Panc1 (cell line): ENCODE measurements at regions not wholly inside any gene's neighbourhood (a gene's known extent, or its start where the extent isn't known, plus 50 kb on each side); places are given as distances from the start of the nearest gene placed in this dataset.

Experiments used
- ATAC-seq: fragments of 200-7000 bp; cut with Tn5 transposase; 2 replicates; pipeline ENCODE4 v1.9.1; 2020; ENCODE audit warnings: mild to moderate bottlenecking, moderate library complexity
- BruUV-seq: library from RNA; stranded (reverse); fragments of 400-500 nt; replicated peaks from 2 replicates; lab custom pipeline; 2021; lab: Mats Ljungman, UMichigan
- CTCF ChIA-PET: fragments of 300-600 bp; sonication (Branson Sonifier 250); formaldehyde crosslinking; loops from one replicate; lab custom pipeline; 2022; ENCODE audit warnings: antibody characterized with exemption; lab: Charles Lee
- POLR2A ChIA-PET: fragments of 300-600 bp; sonication (Branson Sonifier 250); formaldehyde crosslinking; loops from one replicate; lab custom pipeline; 2022; ENCODE audit warnings: antibody characterized with exemption; lab: Charles Lee
- DNase-seq: peaks from one replicate; pipeline ENCODE4 v3.0.0-alpha.2; 2010; ENCODE audit warnings: low read depth, low spot score
- H3K27ac ChIP-seq: 2 replicates; pipeline ENCODE4 v1.5.1; 2011; ENCODE audit warnings: mild to moderate bottlenecking, low read length, inconsistent platforms
- H3K27me3 ChIP-seq: fragments of 200-500 bp; sonication (Bioruptor generic); 2 replicates; pipeline ENCODE4 v1.6.0; 2014; ENCODE audit warnings: low read length, inconsistent platforms; ENCODE audit not compliant: control insufficient read depth, insufficient read depth
- H3K36me3 ChIP-seq: fragments of 200-500 bp; sonication (Bioruptor generic); 2 replicates; pipeline ENCODE4 v1.5.1; 2014; ENCODE audit warnings: inconsistent platforms, mild to moderate bottlenecking, low read length, moderate library complexity; ENCODE audit not compliant: control insufficient read depth, insufficient read depth
- H3K4me1 ChIP-seq: 2 replicates; pipeline ENCODE4 v1.5.1; 2011; ENCODE audit warnings: inconsistent platforms, mild to moderate bottlenecking, low read length, moderate library complexity; ENCODE audit not compliant: control insufficient read depth, insufficient read depth
- H3K4me3 ChIP-seq, 2 experiments: 2 replicates each; pipeline ENCODE4 v1.5.1; 2011 to 2012; ENCODE audit warnings: low read depth in 2 of 2, low read length in 2 of 2, mild to moderate bottlenecking in 2 of 2, inconsistent platforms in 1 of 2, moderate library complexity in 1 of 2
- H3K9me3 ChIP-seq: fragments of 200-500 bp; sonication (Bioruptor generic); 2 replicates; pipeline ENCODE4 v1.5.1; 2014; ENCODE audit warnings: low read depth, mild to moderate bottlenecking, inconsistent platforms, low read length, moderate library complexity; ENCODE audit not compliant: control insufficient read depth, insufficient read depth
- POLR2AphosphoS5 ChIP-seq: IDR thresholded peaks from 2 replicates; pipeline ENCODE4 v1.6.1; 2012; ENCODE audit warnings: mild to moderate bottlenecking, low read depth, low read length, moderate library complexity
- SIN3A ChIP-seq: IDR thresholded peaks from 2 replicates; pipeline ENCODE4 v1.6.1; 2012; ENCODE audit warnings: low read depth, mild to moderate bottlenecking, low read length, moderate library complexity, borderline replicate concordance; ENCODE audit not compliant: insufficient read depth
- TCF7L2 ChIP-seq: IDR thresholded peaks from 2 replicates; pipeline ENCODE4 v1.6.1; 2011; ENCODE audit warnings: mild to moderate bottlenecking, low read depth, low read length, inconsistent platforms
- in situ Hi-C: cut with HindIII; loops from 2 replicates; pipeline ENCODE4 v1.10.0; 2016; ENCODE audit warnings: low sequenced_read_pairs, low pct_unique_long_range_greater_than_20kb
- intact Hi-C: fragments of 100-400 bp; cut with micrococcal nuclease; formaldehyde crosslinking; loops from one replicate; pipeline ENCODE4 v1.10.0; 2022; ENCODE audit not compliant: unreplicated experiment
- TF ChIP-seq, protein P1 (sequence below): fragments of 450-650 bp; IDR thresholded peaks from 2 replicates; pipeline ENCODE4 v1.5.1; 2017; ENCODE audit warnings: mild to moderate bottlenecking
- TF ChIP-seq, protein P2 (sequence below), 2 experiments: IDR thresholded peaks; 2 replicates each; pipeline ENCODE4 v1.6.1; 2011 to 2012; ENCODE audit warnings: low read depth in 2 of 2, control low read depth in 1 of 2, low read length in 1 of 2, mild to moderate bottlenecking in 1 of 2, moderate library complexity in 1 of 2; ENCODE audit not compliant: insufficient read depth in 1 of 2

DNA sequence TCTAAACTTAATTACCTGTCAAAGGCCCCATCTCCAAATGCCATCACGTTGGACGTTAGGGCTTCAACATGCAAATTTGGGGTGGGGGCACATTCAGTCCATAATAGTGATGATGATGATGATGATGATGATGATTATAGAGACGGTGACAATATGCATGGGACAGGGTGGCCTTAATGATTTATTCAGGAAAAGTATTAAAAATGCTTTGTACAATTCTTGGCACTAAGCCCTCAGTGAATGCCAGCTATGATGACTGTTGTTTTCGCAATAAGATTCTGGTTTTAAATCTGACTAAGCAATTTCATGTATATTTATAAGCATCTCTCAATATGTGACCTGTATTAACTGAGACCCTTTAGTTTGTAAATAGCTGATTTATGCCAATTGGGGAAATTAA, 106.3 kb downstream of the C16orf95 start:
- BruUV-seq = no TSS peak
- TF ChIP-seq SIN3A (no peak), POLR2AphosphoS5 (no peak), TCF7L2 (no peak)
- TF ChIP-seq, protein P1, sequence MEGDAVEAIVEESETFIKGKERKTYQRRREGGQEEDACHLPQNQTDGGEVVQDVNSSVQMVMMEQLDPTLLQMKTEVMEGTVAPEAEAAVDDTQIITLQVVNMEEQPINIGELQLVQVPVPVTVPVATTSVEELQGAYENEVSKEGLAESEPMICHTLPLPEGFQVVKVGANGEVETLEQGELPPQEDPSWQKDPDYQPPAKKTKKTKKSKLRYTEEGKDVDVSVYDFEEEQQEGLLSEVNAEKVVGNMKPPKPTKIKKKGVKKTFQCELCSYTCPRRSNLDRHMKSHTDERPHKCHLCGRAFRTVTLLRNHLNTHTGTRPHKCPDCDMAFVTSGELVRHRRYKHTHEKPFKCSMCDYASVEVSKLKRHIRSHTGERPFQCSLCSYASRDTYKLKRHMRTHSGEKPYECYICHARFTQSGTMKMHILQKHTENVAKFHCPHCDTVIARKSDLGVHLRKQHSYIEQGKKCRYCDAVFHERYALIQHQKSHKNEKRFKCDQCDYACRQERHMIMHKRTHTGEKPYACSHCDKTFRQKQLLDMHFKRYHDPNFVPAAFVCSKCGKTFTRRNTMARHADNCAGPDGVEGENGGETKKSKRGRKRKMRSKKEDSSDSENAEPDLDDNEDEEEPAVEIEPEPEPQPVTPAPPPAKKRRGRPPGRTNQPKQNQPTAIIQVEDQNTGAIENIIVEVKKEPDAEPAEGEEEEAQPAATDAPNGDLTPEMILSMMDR = no peak
- TF ChIP-seq, protein P2, sequence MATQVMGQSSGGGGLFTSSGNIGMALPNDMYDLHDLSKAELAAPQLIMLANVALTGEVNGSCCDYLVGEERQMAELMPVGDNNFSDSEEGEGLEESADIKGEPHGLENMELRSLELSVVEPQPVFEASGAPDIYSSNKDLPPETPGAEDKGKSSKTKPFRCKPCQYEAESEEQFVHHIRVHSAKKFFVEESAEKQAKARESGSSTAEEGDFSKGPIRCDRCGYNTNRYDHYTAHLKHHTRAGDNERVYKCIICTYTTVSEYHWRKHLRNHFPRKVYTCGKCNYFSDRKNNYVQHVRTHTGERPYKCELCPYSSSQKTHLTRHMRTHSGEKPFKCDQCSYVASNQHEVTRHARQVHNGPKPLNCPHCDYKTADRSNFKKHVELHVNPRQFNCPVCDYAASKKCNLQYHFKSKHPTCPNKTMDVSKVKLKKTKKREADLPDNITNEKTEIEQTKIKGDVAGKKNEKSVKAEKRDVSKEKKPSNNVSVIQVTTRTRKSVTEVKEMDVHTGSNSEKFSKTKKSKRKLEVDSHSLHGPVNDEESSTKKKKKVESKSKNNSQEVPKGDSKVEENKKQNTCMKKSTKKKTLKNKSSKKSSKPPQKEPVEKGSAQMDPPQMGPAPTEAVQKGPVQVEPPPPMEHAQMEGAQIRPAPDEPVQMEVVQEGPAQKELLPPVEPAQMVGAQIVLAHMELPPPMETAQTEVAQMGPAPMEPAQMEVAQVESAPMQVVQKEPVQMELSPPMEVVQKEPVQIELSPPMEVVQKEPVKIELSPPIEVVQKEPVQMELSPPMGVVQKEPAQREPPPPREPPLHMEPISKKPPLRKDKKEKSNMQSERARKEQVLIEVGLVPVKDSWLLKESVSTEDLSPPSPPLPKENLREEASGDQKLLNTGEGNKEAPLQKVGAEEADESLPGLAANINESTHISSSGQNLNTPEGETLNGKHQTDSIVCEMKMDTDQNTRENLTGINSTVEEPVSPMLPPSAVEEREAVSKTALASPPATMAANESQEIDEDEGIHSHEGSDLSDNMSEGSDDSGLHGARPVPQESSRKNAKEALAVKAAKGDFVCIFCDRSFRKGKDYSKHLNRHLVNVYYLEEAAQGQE (IDR thresholded peaks at IDR 0.05; ENCODE audit: insufficient read depth in 1 of 2, low read depth in 2 of 2, low read length in 1 of 2) = no peak
- Histone ChIP-seq H3K27me3 (no peaks in the 10 kb centered on the region), H3K4me3 (no peak overlapping the region), H3K27ac (no peak overlapping the region), H3K36me3 (no peaks in the 10 kb centered on the region), H3K4me1 (no peaks in the 10 kb centered on the region), H3K9me3 (no peaks in the 10 kb centered on the region)
- DNase-seq = no peak
- no peak for ATAC-seq
- intact Hi-C loops = no loop called here
- CTCF ChIA-PET = no interaction called here
- in situ Hi-C loops = no loop called here
- POLR2A ChIA-PET = interaction anchor here (0.6 kb wide), 1 partner anchor 45 kb away, joined by 7 read pairs; no protein-coding TSS in a partner anchor

DNA sequence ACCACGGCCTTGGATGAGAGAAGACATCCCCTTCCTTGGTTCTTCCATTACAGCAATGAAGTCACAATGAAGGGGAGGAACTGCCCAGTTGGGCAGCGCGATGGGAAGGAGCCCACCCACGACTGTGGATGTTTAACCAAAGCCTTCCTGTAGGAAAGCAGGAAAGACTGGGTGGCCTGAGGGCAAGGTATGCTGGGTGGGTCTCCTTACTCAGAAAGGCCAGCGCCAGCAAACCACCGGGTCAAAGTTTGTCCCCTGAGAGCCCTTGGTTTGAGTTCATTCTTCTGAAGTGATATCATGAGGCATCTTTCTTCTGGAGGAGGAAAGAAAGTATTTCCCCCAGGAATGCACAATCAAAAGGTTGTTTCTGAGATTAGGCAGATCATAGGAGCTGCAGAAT, 105.2 kb downstream of the C16orf95 start:
- Histone ChIP-seq H3K4me1 (no peaks in the 10 kb centered on the region), H3K4me3 (no peak overlapping the region), H3K27ac (no peak overlapping the region), H3K9me3 (no peaks in the 10 kb centered on the region), H3K27me3 (no peaks in the 10 kb centered on the region), H3K36me3 (no peaks in the 10 kb centered on the region)
- intact Hi-C loops = no loop called here
- ChIA-PET CTCF (no interaction called here), POLR2A (no interaction called here)
- no peak for TF ChIP-seq POLR2AphosphoS5
- no peak for TF ChIP-seq SIN3A
- no peak for TF ChIP-seq TCF7L2
- TF ChIP-seq, protein P1 = no peak
- TF ChIP-seq, protein P2 (IDR thresholded peaks at IDR 0.05; ENCODE audit: insufficient read depth in 1 of 2, low read depth in 2 of 2, low read length in 1 of 2) = no peak
- in situ Hi-C loops = no loop called here
- BruUV-seq = no TSS peak
- DNase-seq (no peak), ATAC-seq (no peak)
